ENCODE measurements at regions not wholly inside any gene's neighbourhood (a gene's known extent, or its start where the extent isn't known, plus 50 kb on each side); places are given as distances from the start of the nearest gene placed in this dataset.

- H3K4me3 ChIP-seq (ENCODE audit: low read depth, low read length), result no peak overlapping the region
- DNase-seq (ENCODE audit: low read depth), result no peak
- TF ChIP-seq, protein P1, sequence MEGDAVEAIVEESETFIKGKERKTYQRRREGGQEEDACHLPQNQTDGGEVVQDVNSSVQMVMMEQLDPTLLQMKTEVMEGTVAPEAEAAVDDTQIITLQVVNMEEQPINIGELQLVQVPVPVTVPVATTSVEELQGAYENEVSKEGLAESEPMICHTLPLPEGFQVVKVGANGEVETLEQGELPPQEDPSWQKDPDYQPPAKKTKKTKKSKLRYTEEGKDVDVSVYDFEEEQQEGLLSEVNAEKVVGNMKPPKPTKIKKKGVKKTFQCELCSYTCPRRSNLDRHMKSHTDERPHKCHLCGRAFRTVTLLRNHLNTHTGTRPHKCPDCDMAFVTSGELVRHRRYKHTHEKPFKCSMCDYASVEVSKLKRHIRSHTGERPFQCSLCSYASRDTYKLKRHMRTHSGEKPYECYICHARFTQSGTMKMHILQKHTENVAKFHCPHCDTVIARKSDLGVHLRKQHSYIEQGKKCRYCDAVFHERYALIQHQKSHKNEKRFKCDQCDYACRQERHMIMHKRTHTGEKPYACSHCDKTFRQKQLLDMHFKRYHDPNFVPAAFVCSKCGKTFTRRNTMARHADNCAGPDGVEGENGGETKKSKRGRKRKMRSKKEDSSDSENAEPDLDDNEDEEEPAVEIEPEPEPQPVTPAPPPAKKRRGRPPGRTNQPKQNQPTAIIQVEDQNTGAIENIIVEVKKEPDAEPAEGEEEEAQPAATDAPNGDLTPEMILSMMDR (conservative IDR thresholded peaks at IDR 0.05; ENCODE audit: low read depth, low read length), result no peak
These were observed 727.6 kb upstream of the SOX11 start for GRCh38 chr2:4964579-4964978.

DNA sequence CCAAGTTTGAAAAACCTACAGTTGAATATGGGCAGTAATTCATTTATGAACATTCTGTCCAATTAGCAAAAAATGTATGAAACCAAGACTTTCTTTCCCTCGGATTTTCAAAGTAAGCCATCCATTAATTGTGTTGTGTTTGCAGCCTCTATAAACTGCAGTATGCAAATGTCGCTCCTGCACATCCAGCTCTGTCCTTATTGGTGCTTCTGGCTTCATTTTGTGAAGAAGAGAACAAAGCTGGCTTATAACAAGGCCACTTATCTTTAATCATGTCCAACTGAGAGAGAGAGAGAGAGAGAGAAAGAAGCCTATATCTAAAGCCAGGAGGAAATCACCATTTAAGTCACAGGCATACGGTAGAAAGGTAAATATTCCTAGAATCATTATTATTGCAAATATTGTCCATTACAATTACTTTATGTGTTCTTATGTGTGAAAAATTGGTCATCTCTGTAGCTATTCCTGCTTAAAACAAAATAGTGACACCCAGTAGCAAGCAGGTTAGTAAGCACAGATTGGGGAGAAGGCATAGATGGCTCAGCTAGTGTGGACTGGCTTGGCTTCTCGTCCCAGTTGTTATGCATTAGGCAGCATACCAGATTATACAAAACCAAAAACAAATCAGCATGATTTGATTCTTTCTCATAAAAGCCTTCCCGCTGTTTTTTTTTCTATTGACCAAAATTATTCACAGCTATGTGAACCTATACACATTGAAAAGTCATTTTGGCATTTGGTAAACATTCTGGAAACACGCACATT lies 726.4 kb upstream of the SOX11 start:
- no peak overlapping the region for H3K4me3 ChIP-seq (ENCODE audit: low read depth, low read length)
- TF ChIP-seq, protein P1 (conservative IDR thresholded peaks at IDR 0.05; ENCODE audit: low read depth, low read length), result no peak
- DNase-seq (ENCODE audit: low read depth), result no peak

DNA sequence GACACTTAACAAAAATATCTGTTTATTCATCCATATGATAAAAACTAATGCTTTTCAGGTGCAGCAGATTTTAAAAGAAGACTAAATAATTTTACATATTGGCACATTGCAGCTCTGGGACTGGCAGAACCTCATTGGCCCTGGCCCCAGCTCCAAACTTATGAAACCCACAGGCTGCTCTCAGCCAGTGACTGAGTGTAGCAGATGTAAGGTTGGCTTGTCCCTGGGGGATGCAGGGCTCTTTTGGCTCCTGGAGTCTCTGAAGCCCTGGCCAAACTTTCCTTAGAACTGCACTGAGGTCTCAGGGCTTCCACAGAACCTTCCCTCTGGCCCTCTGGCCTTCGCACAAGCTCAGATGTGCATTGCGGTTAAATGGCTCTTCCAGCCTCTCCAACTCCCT lies 725.0 kb upstream of the SOX11 start:
- TF ChIP-seq, protein P1 (conservative IDR thresholded peaks at IDR 0.05; ENCODE audit: low read depth, low read length), result no peak
- no peak for DNase-seq (ENCODE audit: low read depth)
- no peak overlapping the region for H3K4me3 ChIP-seq (ENCODE audit: low read depth, low read length)

DNA sequence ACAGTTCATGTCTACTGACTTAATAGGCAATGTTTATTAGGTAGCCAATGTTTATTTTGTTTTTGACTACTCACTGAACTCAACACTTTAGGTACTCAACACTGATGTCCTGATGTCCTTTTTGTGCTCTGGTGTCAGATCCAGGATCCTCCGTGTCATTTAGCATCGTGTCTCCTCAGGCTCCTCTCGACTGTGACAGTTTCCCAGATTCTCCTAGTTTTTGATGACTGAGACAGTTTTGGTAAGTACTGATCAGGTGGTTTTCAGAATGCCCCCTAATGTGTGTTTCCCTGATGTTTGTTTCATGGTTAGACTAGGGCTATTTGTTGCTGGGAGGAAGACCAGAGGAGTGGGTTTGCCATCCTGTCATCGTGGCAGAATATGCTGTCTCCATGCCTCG lies 719.7 kb upstream of the SOX11 start:
- DNase-seq (ENCODE audit: low read depth), result no peak
- TF ChIP-seq, protein P1 (conservative IDR thresholded peaks at IDR 0.05; ENCODE audit: low read depth, low read length), result no peak
- H3K4me3 ChIP-seq (ENCODE audit: low read depth, low read length), result no peak overlapping the region

DNA sequence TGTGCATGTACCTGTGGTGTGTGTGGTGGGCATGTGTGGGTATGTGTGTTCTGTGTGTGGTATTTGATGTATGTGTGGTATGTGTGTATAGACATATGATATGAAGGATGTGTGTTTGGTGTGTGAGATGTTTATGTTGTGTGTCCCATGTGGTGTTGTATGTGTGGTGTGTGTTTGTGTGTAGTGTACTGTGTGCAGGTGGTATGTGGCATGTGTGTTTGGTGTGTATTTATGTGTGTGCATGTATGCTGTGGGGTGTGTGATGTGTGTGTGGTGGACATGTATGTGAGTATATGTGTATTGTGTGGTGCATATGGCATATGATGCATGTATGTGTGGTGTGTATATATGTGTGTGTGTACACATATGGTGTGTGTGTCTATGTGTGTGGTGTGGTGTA lies 718.8 kb upstream of the SOX11 start:
- no peak overlapping the region for H3K4me3 ChIP-seq (ENCODE audit: low read depth, low read length)
- no peak for DNase-seq (ENCODE audit: low read depth)
- TF ChIP-seq, protein P1 (conservative IDR thresholded peaks at IDR 0.05; ENCODE audit: low read depth, low read length), result no peak

- no peak for DNase-seq (ENCODE audit: low read depth)
- H3K4me3 ChIP-seq (ENCODE audit: low read depth, low read length), result no peak overlapping the region
- TF ChIP-seq, protein P1 (conservative IDR thresholded peaks at IDR 0.05; ENCODE audit: low read depth, low read length), result no peak
These were observed 718.2 kb upstream of the SOX11 start for GRCh38 chr2:4973973-4974372.

- TF ChIP-seq, protein P1 (conservative IDR thresholded peaks at IDR 0.05; ENCODE audit: low read depth, low read length), result no peak
- no peak for DNase-seq (ENCODE audit: low read depth)
- no peak overlapping the region for H3K4me3 ChIP-seq (ENCODE audit: low read depth, low read length)
These were observed 715.8 kb upstream of the SOX11 start for GRCh38 chr2:4976407-4976806.

Measured in choroid plexus epithelial cell (primary cell).